NCI-H146 treated with DMSO at 0.1 percent for 48 hours (cell line): ENCODE measurements at regions not wholly inside any gene's neighbourhood (a gene's known extent, or its start where the extent isn't known, plus 50 kb on each side); places are given as distances from the start of the nearest gene placed in this dataset.

ENCODE experiments used
- DNase-seq: peaks from one replicate; lab custom pipeline; 2025; ENCODE audit not compliant: unreplicated experiment; lab: John Stamatoyannopoulos, UW

DNA sequence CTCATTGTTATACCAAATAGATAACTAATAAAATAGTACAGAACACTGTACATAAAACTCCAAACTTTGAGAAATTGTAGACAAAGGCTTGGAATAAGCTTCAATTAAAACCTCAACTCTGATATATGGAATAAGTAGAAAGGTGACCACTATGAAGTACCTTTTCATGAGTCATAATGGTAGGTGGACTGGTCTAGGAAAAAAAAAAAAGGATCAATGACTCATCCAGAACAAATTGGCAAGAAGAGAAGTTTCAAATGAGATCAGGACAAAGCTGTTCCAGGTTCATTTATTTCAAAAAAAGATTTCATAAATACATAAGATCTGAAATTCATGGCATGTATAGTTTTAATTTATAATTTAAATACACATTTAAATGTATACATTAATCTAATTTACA is 769.7 kb downstream of the SUCLG1 start:
- DNase-seq, result no peak

DNA sequence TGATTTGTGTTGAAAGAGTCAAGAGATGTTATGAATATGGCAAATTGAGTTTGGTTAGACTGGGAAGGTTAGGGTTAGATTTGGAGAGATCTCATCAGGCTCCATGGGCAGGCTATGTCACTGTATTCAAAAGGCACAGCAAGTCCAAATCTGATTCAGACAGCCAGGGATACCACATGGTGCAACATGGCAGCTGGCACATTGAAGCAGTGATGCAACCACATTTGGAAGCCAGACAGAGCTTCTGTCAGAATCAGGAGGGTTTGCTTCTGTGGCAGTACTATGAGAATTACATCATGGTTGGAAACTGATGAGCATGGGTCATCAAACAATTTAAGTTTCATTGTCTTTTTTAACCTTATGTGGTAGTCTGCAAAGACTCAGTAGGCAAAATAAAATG is 772.2 kb downstream of the SUCLG1 start:
- no peak for DNase-seq

DNA sequence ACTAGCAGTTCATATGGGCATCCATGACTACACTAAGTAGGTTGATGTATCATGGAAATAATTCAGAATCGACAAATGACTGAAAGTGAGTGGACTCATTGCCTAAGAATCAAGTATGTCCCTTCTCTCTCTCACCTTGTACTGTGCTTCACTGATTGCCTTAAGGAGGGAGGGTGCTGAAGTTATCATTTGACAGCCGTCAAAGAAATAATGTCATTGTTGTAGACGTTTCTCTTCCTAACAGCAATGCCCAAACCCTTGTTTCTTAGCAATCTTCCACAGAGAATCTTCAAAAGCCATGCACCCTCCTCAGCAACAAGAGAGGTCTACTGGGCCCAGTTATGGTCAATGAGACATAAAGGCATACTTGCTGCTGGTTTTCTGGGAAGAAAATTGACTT is 785.0 kb downstream of the SUCLG1 start:
- DNase-seq, result no peak

DNA sequence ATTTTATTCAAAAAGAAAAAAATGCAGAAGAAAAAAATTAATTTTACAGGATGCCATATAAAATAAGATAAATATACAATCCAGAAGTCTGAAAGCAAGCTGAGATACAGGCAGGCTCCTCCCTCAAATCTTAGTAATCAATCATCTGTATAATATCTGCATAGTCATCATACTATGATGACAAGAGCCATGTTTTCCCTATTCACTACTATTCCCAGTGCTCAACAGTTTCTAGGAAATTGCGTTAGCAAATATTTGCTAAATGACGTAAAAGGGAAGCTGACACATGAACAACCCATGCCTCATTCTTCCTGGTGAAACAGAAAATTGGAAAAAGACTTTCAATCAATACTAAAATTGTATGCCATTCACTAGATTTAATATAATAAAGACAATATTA is 793.2 kb downstream of the SUCLG1 start:
- peak; percentile 1 for DNase-seq

DNA sequence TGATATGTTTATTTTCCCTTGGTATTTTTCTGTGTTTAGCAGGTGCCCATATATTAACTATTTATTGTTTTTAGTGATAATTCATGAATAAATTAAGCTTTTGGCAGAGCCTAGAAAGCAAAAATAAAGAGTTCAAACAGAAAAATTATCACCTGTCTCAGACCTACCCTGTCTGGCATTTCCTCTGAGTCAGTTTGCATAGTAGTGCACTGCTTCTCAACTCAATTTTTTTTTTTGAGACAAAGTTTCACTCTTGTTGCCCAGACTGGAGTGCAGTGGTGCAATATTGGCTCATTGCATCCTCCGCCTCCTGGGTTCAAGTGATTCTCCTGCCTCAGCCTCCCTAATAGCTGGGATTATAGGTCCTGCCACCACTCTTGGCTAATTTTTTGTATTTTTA is 793.9 kb downstream of the SUCLG1 start:
- DNase-seq, result no peak

DNA sequence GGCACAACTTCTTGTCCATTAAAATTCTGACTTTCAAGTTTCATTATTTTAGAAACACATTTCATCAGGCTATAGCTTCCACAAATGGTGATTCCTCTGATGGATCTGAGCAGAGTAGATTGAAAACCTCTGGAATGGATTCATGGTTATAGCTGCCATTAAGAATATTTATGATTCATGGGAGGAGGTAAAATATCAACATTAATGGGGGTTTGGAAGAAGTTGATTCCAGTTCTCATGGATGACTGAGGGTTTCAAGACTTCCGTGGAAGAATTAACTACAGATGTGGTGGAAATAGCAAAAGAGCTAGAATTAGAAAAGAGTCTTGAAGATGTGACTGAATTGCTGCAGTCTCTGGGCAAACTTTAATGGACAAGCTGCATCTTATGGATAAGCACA is 797.4 kb downstream of the SUCLG1 start:
- DNase-seq, result no peak

DNA sequence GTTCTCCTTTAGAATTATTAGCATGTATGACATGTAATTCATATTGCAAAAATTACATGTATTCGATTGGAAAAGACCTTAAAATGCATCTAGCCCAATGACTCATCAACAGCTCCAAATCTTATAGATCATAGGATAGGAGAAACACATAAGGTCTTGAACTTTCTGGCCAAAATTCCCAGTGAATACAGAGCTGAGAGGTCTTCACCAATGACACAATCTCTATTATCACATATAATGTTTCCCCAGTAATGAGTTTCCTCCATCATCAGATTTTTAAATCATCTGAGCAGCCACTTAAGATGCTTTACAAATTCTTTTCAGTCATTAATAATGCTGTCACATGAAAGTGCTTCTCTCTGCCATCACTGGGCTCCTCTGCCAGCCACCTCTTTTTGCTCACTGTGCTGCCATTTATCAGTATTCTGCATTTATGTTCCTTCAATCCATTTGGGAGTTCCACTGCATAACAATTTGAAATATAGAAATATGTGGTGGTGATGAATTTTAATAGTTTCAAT is 804.9 kb downstream of the SUCLG1 start:
- DNase-seq, result no peak

DNA sequence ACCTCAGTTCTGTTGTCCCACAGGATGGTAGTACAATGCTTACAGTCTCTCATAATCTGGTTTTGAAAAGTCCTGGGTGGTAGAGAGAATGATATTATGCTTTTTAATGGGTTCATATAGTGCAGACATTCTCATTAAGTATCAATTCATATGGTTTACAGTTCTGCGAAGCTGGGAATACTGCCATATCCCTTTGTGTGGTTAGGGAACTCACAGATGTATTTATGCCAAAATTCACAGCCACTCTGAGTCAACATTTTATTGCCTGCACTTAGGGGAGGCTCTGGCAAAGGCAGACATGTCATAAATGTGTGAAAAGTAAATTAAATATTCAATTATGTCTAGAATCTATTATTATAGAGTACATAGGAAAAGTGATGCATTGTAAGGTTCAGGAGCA is 808.2 kb downstream of the SUCLG1 start:
- DNase-seq, result no peak

DNA sequence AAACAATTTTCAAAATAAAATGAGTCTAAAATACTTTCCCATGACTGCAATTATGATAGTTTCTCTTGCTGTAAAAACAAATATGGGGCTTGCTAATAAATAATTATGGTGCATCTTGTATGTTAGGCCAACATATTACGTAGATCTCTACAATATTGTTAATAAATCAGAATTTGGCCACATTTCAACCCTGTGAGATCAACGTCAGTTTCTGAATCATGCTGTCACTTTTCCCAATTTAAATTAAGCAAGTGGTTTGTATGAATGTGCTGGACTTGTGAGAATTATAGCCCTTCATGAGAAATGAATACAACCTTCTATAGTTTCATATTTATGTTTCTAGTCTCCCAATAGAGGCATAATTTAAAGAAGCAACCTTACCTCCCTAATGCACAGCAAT is 808.9 kb downstream of the SUCLG1 start:
- no peak for DNase-seq

DNA sequence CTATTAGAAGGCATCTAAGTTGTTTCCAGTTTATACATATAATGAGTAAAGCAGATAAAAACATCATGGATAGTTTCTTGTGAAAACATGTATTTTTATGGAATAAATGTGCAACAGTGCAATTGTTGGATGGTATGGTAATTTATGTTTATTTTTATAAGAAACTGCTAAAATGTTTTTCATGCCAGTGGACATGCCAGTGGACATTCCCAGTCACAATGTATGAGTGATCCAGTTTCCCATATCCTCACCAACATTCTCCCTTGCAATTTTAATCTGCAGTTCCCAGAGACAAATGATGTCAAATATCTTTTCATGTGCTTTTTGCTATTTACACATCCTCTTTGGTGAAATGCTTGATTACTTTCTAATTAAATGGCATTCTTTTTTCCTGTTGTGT is 818.6 kb downstream of the SUCLG1 start:
- no peak for DNase-seq

DNA sequence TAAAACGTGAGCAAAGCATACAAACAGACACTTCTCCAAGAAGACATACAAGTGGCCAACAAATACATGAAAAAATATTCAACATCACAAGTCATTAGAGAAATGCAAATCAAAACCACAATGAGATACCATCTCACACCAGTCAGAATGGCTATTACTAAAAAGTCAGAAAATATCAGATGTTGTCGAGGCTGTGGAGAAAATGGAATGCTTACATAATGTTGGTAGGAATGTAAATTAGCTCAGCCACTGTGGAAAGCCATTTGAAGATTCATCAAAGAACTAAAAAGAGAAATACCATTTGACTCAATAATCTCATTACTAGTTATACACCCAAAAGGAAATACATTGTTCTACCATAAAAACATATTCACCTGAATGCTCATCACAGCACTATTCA is 825.7 kb downstream of the SUCLG1 start:
- DNase-seq, result no peak

DNA sequence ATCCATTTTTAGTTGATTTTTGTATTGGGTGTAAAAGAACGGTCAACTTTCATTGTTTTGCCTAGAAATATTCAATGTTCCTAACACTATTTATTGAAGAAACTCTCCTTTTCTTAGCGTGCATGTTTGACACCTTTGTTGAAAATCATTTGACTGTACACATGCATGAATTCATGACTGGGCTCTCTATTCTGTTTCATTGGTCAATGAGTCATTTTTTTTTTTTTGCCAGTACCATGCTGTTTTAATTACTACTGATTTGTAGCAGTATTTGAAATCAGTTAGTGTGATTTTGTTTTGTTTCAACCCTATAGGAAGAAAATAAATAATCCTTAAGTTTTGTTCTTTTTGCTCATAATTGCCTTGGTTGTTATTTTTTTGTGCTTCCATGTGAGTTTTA is 828.7 kb downstream of the SUCLG1 start:
- DNase-seq, result no peak

DNA sequence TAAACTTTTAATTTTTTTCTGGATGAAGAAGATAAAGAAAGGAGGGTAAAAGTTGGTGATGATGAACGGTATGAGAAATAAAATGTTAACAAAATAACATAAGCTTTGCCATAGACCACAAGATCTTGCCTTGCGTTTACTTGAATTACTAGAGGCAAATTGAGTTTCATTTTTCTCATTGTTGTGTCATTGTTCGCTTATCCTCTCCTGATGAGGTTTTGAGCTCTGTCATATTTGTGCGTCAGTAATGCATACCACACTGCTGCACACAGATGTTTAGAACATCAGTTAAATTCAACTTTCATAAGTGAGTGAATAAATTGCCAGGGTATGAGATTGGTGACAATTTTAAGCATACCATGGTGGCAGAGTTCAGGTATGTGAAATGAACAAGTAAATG is 843.6 kb downstream of the SUCLG1 start:
- DNase-seq, result no peak

DNA sequence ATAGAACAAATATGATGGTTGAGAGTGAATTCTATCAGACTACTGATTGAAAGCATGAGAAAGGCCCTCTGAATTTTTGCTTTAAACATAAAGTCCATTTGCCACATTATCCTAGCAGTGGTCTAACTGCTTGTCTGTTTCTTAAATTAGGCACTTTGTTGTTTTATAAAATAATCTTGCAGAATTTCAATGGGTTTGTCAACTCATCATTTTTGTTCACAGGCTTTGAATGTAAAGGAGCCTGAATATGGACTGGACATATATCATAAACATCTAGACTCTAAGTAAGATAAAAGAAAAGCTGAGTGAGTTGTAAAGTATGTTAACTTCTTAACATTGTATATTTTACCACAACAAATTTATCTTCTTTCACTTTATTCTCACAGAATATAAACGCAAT is 845.9 kb downstream of the SUCLG1 start:
- DNase-seq, result no peak

DNA sequence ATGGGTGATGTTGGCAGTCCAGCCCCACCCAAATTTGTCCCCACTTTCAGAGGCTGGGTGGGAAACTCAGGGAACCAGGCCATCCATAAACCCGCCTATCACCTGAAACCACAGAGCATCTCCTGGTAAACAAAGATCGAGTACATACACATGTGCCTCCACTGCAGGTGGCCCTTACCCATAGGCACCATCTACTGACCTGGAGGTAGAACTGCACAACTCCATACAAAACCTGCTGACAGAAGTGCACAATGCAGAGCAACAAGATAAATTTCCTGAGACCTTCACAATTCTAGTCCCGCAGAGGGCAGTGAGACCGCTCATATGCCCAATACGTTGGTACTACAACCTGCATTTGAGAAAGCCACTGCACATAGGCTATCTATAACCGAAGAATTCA is 856.3 kb downstream of the SUCLG1 start:
- DNase-seq, result no peak

DNA sequence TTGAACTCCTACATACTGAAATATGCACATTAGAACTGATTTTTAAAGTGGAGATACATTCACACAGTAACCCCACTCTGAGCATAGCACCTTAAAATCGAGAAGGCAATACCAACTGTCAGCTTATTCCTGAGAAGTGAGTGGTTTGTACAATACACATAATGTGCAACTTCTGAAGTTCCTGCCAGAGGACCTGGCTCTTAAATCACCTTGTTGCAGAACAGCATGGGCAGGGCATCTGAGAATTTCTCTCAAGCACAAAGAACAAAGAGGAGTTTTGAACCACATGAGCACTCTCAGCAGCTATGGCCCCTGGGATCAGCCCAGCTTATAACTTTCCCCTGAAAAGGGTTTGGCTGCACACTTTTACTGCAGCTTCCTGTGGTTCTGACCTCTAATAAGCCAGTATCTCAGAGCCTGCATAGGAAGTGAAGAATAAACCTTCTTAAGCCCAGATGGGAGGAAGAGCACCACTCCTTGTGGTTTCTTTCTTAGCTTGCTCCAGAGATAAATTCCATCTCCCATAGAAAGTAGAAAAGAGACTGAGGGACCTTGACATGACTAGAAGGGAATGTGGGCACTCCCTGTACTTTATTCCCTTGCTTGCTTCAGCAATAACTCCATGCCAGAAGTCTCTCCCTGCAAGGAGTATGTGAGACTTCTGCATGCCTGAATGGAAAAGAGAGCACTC is 862.3 kb downstream of the SUCLG1 start:
- DNase-seq, result no peak

DNA sequence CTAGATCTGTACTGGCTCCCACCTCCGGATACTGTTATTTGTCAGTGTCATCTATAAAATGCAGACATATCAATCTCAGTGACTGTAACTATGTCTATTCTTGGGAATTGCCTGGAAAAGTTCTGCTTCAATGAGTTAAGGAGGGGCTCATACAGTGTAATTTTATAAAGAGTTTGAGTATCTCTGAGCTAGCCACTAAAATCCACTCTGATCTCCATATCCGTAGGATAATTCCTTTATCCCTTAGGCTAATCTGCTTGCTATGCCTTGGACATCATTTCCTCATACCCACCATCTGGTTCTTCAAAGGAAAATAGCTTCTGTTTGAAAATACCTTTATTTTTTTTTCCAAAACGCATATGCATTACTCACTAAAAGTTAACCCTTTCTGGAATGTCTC is 863.2 kb downstream of the SUCLG1 start:
- no peak for DNase-seq

DNA sequence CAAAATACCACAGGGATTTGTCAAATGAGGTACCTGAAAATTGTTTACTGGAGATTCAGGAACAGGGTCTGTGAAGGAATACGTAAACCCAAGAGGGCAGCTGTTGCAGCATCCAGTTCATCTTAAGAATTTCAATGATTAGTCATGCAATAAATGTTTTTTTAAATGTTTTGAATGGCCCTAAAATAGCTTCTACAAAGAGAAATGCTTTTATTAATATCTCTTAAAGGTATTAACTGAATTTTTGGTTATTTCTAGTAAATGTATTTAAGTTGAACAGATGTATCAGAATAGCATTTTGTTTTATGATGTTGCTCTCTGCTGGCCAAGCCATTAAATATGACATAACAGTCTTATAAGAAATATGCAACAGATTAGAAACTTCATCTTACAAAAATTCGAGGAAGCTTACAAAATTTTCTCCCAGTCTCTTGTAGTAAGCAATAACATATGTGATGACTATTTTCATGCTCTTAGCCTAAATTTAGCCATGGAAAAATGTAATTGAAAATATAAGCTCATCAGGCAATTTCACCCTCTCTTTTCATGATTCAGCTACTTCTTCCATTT is 863.9 kb downstream of the SUCLG1 start:
- DNase-seq, result no peak

DNA sequence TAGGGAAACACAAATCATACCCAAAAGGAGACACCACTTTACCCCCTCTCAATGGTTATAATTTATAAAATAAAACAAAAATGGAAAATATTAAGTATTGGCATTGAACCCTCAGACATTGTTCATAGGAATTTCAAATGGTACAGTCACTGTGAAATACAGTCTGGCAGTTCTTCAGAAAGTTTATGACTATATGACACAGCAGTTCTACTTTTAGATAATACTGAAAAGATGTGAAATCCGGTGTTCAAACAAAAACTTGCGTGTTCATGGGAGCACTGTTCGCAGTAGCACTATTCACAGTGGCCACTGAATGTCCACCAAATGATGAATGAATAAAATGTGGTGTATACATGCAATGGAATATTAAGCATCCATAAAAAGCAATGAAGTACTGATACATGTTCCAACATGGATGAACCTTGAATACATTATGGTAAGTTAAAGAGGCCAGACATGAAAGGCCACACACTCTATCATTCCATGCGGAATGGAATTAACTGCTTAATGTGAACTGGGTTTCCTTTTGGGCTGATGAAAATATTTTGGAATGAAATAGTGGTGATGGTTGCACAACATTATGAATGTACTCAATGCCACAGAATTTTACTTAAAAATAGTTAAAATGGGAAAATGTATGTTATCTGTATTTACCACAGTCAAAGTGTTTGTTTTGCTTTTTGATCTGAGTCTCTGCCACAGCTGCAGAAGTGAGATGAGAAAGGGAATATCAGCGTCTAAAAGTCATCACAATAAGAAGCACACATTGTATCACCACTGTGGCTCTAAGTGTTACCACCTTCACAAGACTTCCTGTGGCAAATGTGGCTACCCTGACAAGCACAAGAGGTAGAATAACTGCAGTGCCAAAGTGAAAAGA is 864.6 kb downstream of the SUCLG1 start:
- no peak for DNase-seq

DNA sequence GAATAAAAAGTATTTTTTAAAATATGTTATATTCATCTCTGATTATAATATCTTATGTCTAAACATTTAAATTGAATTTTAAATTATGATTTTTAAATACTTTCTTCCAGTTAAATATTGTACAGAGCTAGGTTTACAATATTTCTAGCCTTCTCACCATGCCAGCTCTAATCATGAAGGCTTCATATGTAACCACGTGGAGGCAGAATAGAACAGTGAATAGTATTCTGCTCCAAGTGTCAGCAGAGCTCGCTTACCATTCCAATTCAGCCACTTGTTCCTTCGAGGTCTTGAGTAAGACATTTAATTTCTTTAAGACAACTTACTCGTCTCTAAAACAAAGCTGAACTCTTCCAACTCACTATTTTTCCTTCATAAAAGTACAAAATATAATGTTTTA is 871.8 kb downstream of the SUCLG1 start:
- DNase-seq, result no peak

DNA sequence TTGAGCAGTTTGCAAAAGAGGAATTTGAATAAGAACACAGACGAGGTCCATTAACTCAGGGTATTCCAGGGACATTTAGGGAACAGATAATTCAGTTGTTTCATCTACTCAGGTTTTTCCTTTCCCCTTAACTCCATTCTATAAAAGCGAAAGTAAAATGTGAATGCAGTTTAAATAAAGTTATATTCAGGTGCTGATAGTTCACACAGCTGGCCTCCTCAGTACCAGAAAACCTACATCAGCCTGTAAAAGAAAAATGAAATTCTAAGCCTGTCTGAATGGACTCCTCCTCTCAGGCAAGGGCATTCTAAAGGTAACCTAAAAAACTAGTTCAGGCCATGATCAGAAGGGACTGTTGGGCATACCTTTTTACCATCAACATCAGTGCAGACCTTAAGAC is 873.8 kb downstream of the SUCLG1 start:
- DNase-seq, result no peak

DNA sequence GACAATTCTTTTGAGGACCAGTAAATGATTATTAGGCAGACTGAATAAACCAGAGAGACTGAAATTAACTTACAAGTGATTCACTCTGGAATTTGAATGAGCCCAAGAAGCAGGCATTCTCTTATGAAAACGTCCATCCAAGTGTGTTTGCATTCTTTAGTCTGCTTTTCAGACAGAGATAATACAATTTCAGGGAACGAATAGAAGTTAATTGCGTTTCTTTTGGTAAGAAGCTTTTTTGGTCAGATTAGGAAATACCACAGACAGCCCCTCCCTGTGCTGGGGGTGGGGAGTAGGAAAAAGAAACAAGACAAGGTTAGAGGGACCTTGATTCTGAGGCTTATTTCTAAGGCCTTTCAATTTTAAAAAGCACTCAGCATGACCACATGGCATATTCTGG is 874.4 kb downstream of the SUCLG1 start:
- no peak for DNase-seq
